Endothelial cell of umbilical vein (primary cell): ENCODE measurements at regions not wholly inside any gene's neighbourhood (a gene's known extent, or its start where the extent isn't known, plus 50 kb on each side); places are given as distances from the start of the nearest gene placed in this dataset.

Experiments used
- BruUV-seq: library from RNA; stranded (reverse); fragments of 400-500 nt; replicated peaks from 2 replicates; lab custom pipeline; 2021; lab: Mats Ljungman, UMichigan
- CTCF ChIA-PET: fragments of 300-600, 350-600 bp; sonication (Branson Sonifier 250); formaldehyde crosslinking; loops from one replicate; lab custom pipeline; 2021; ENCODE audit warnings: antibody characterized with exemption, inconsistent platforms; lab: Charles Lee
- POLR2A ChIA-PET: fragments of 300-600, 350-600 bp; sonication (Branson Sonifier 250); formaldehyde crosslinking; loops from one replicate; lab custom pipeline; 2021; ENCODE audit warnings: antibody characterized with exemption, inconsistent platforms; lab: Charles Lee
- DNase-seq: peaks from one replicate; pipeline ENCODE4 v3.0.0-alpha.2; 2011; ENCODE audit warnings: low read depth, low spot score
- FAIRE-seq: peaks from 2 replicates; lab custom pipeline; 2011; peaks lifted over from hg19 to GRCh38; lab: Jason Lieb, UNC
- H2AFZ ChIP-seq: 2 replicates; pipeline ENCODE4 v1.6.0; 2012; ENCODE audit warnings: low read depth, low read length, control low read depth, inconsistent platforms
- H3K27ac ChIP-seq: 2 replicates; pipeline ENCODE4 v1.5.1; 2011; ENCODE audit warnings: low read depth, mild to moderate bottlenecking, control low read depth, low read length, moderate library complexity; ENCODE audit not compliant: insufficient read depth
- H3K27me3 ChIP-seq, 2 experiments: 2 replicates each; pipeline versions ENCODE4 v1.6.0 to v1.6.1; 2011; ENCODE audit warnings: low read length in 2 of 2, mixed read lengths in 1 of 2; ENCODE audit not compliant: control insufficient read depth in 2 of 2, insufficient read depth in 2 of 2
- H3K36me3 ChIP-seq, 2 experiments: 2 replicates in 1 of 2; 3 replicates in 1 of 2; pipeline ENCODE4 v1.5.1; 2011; ENCODE audit warnings: low read length in 2 of 2, mild to moderate bottlenecking in 1 of 2, moderate library complexity in 1 of 2; ENCODE audit not compliant: control insufficient read depth in 2 of 2, insufficient read depth in 2 of 2; ENCODE audit errors: extremely low read depth in 1 of 2
- H3K4me1 ChIP-seq: 3 replicates; pipeline ENCODE4 v1.5.1; 2011; ENCODE audit warnings: mild to moderate bottlenecking, low read length; ENCODE audit not compliant: control insufficient read depth, insufficient read depth; ENCODE audit errors: extremely low read depth
- H3K4me2 ChIP-seq: 2 replicates; pipeline ENCODE4 v1.6.1; 2011; ENCODE audit warnings: low read length, control low read depth, mixed read lengths; ENCODE audit not compliant: insufficient read depth
- H3K4me3 ChIP-seq, 3 experiments: fragments of 200-600 bp in 1 of 3; sonication (generic), shearing (Covaris generic) in 1 of 3; replicated peaks in 1 of 3; 2 replicates each; pipeline ENCODE4 v1.5.1; 2011 to 2016; ENCODE audit warnings: control low read depth in 3 of 3, low read length in 3 of 3, mild to moderate bottlenecking in 2 of 3, inconsistent platforms in 1 of 3, low read depth in 1 of 3, moderate library complexity in 1 of 3; ENCODE audit not compliant: insufficient read depth in 1 of 3
- H3K79me2 ChIP-seq: 2 replicates; pipeline ENCODE4 v1.6.0; 2012; ENCODE audit warnings: low read length, inconsistent platforms; ENCODE audit not compliant: control insufficient read depth, insufficient read depth
- H3K9ac ChIP-seq: replicated peaks from 2 replicates; pipeline ENCODE3; 2011; ENCODE audit warnings: low read length, control low read depth; ENCODE audit not compliant: insufficient read depth; ENCODE audit errors: extremely low read depth
- H3K9me1 ChIP-seq: replicated peaks from 3 replicates; pipeline ENCODE4 v1.6.0; 2011; ENCODE audit warnings: mild to moderate bottlenecking, low read length; ENCODE audit not compliant: control insufficient read depth, insufficient read depth; ENCODE audit errors: extremely low read depth
- H3K9me3 ChIP-seq: replicated peaks from 2 replicates; pipeline ENCODE4 v1.5.1; 2012; ENCODE audit warnings: low read length, inconsistent platforms; ENCODE audit not compliant: control insufficient read depth, insufficient read depth
- H4K20me1 ChIP-seq: replicated peaks from 2 replicates; pipeline ENCODE3; 2011; ENCODE audit warnings: mild to moderate bottlenecking, low read length; ENCODE audit not compliant: control insufficient read depth, insufficient read depth; ENCODE audit errors: extremely low read depth
- EZH2 ChIP-seq: IDR thresholded peaks from 2 replicates; pipeline ENCODE4 v1.6.1; 2012; ENCODE audit warnings: borderline replicate concordance, low read depth, mild to moderate bottlenecking, moderate library complexity, low read length, inconsistent platforms; ENCODE audit not compliant: severe bottlenecking
- FOS ChIP-seq: IDR thresholded peaks from 2 replicates; pipeline ENCODE4 v1.6.1; 2011; ENCODE audit warnings: mild to moderate bottlenecking, low read length, moderate library complexity, borderline replicate concordance; ENCODE audit not compliant: insufficient read depth
- GATA2 ChIP-seq: IDR thresholded peaks from 2 replicates; pipeline ENCODE4 v1.7.0; 2011; ENCODE audit warnings: low read depth, mild to moderate bottlenecking, moderate library complexity, mixed read lengths, low read length; ENCODE audit not compliant: insufficient read length, insufficient read depth
- JUN ChIP-seq: IDR thresholded peaks from 2 replicates; pipeline ENCODE4 v1.6.1; 2011; ENCODE audit warnings: borderline replicate concordance, low read depth; ENCODE audit not compliant: insufficient read length, insufficient read depth
- MYC ChIP-seq: IDR thresholded peaks from one replicate; pipeline ENCODE4 v1.6.1; 2011; ENCODE audit warnings: mild to moderate bottlenecking, low read depth, low read length
- POLR2A ChIP-seq: IDR thresholded peaks from 2 replicates; pipeline ENCODE4 v1.6.1; 2012; ENCODE audit warnings: low read depth, mild to moderate bottlenecking, control low read depth, low read length
- POLR2AphosphoS5 ChIP-seq: IDR thresholded peaks from 2 replicates; pipeline ENCODE4 v1.6.1; 2012; ENCODE audit warnings: low read depth, mild to moderate bottlenecking, control low read depth, low read length, moderate library complexity; ENCODE audit not compliant: insufficient read depth
- dilution Hi-C: fragments of 300-500 bp; cut with MboI; formaldehyde crosslinking; loops from one replicate; pipeline ENCODE4 v1.15.0; 2019; ENCODE audit warnings: low sequenced_read_pairs; ENCODE audit not compliant: extremely low pct_ligation_motif_present
- intact Hi-C: fragments of 100-400 bp; cut with micrococcal nuclease; formaldehyde crosslinking; loops from one replicate; pipeline ENCODE4 v1.10.0; 2022
- TF ChIP-seq, protein P1 (sequence below), 2 donors: IDR thresholded peaks; 1 replicate in 1 of 2; 2 replicates in 1 of 2; pipeline ENCODE4 v1.5.1; 2011; ENCODE audit warnings: low read length in 2 of 2, mild to moderate bottlenecking in 2 of 2, moderate library complexity in 2 of 2, control low read depth in 1 of 2, inconsistent platforms in 1 of 2, low read depth in 1 of 2; ENCODE audit not compliant: insufficient read depth in 1 of 2; ENCODE audit errors: extremely low read depth in 1 of 2
- TF ChIP-seq, protein P2 (sequence below): IDR thresholded peaks from 2 replicates; pipeline ENCODE4 v1.6.1; 2011; ENCODE audit not compliant: insufficient read depth, insufficient read length

- Histone ChIP-seq H3K9me3 (no peaks in the 10 kb centered on the region), H4K20me1 (no peaks in the 10 kb centered on the region), H3K27me3 (no peaks in the 10 kb centered on the region), H3K36me3 (no peaks in the 10 kb centered on the region), H3K9ac (no peak overlapping the region), H3K4me2 (no peak overlapping the region), H3K79me2 (no peaks in the 10 kb centered on the region), H3K4me3 (no peak overlapping the region), H3K9me1 (no peaks in the 10 kb centered on the region), H2AFZ (no peak overlapping the region), H3K4me1 (no peaks in the 10 kb centered on the region), H3K27ac (no peak overlapping the region)
- TF ChIP-seq POLR2A (no peak), EZH2 (no peak), FOS (no peak), JUN (no peak), MYC (no peak), GATA2 (no peak), POLR2AphosphoS5 (no peak)
- TF ChIP-seq, protein P1, sequence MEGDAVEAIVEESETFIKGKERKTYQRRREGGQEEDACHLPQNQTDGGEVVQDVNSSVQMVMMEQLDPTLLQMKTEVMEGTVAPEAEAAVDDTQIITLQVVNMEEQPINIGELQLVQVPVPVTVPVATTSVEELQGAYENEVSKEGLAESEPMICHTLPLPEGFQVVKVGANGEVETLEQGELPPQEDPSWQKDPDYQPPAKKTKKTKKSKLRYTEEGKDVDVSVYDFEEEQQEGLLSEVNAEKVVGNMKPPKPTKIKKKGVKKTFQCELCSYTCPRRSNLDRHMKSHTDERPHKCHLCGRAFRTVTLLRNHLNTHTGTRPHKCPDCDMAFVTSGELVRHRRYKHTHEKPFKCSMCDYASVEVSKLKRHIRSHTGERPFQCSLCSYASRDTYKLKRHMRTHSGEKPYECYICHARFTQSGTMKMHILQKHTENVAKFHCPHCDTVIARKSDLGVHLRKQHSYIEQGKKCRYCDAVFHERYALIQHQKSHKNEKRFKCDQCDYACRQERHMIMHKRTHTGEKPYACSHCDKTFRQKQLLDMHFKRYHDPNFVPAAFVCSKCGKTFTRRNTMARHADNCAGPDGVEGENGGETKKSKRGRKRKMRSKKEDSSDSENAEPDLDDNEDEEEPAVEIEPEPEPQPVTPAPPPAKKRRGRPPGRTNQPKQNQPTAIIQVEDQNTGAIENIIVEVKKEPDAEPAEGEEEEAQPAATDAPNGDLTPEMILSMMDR (IDR thresholded peaks at IDR 0.05; ENCODE audit: extremely low read depth in 1 of 2, insufficient read depth in 1 of 2, low read depth in 1 of 2, low read length in 2 of 2): no peak
- TF ChIP-seq, protein P2, sequence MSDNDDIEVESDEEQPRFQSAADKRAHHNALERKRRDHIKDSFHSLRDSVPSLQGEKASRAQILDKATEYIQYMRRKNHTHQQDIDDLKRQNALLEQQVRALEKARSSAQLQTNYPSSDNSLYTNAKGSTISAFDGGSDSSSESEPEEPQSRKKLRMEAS: no peak
- BruUV-seq: no TSS peak
- dilution Hi-C loops (no loop called here), intact Hi-C loops (no loop called here)
- CTCF ChIA-PET: interaction anchor here (1.0 kb wide), 1 partner anchor 350 kb away, joined by 4 read pairs; no protein-coding TSS in a partner anchor
- no peak for FAIRE-seq
- POLR2A ChIA-PET: no interaction called here
- DNase-seq: no peak
These were observed 351.9 kb downstream of the COL12A1 start for GRCh38 chr6:74853991-74854390.
